ENCODE measurements at regions not wholly inside any gene's neighbourhood (a gene's known extent, or its start where the extent isn't known, plus 50 kb on each side); places are given as distances from the start of the nearest gene placed in this dataset.

GRCh38 chr2:16429431-16430145 lies 236.0 kb downstream of the CYRIA start:
- TF ChIP-seq CTCF (IDR thresholded peaks at IDR 0.05) (no peak), EZH2 (IDR thresholded peaks at IDR 0.05; ENCODE audit: borderline replicate concordance, insufficient read depth, low read depth, low read length, poor library complexity, severe bottlenecking) (no peak)

Measured in B cell (primary cell).